Naive thymus-derived CD4-positive, alpha-beta T cell (primary cell): ENCODE measurements at regions not wholly inside any gene's neighbourhood (a gene's known extent, or its start where the extent isn't known, plus 50 kb on each side); places are given as distances from the start of the nearest gene placed in this dataset.

Source experiments
- ATAC-seq: fragments of 150-1000 bp; cut with Tn5 transposase; 2 replicates; pipeline ENCODE4 v1.10.0; 2021; ENCODE audit warnings: mild to moderate bottlenecking, moderate library complexity
- CTCF ChIA-PET: fragments of 350-600 bp; sonication (Branson Sonifier 250); formaldehyde crosslinking; loops from one replicate; lab custom pipeline; 2021; ENCODE audit warnings: antibody characterized with exemption; lab: Charles Lee
- POLR2A ChIA-PET: fragments of 350-600 bp; sonication (Branson Sonifier 250); formaldehyde crosslinking; loops from one replicate; lab custom pipeline; 2021; ENCODE audit warnings: antibody characterized with exemption, inconsistent platforms; lab: Charles Lee
- DNase-seq, 9 donors: peaks; one replicate each; pipeline versions ENCODE4 v3.0.0 to v3.0.0-alpha.2; 2020 to 2022; ENCODE audit warnings: mixed read lengths in 1 of 9
- H3K27ac ChIP-seq: one replicate; pipeline ENCODE4 v1.7.0; 2013; ENCODE audit warnings: mild to moderate bottlenecking, low read depth, low read length, moderate library complexity
- H3K27me3 ChIP-seq, 2 donors: one replicate each; pipeline ENCODE4 v1.7.0; 2013; ENCODE audit warnings: low read length in 2 of 2, mild to moderate bottlenecking in 2 of 2, moderate library complexity in 2 of 2; ENCODE audit not compliant: control insufficient read depth in 2 of 2, insufficient read depth in 2 of 2
- H3K36me3 ChIP-seq, 3 experiments: 1 replicate in 2 of 3; 2 replicates in 1 of 3; pipeline ENCODE4 v1.7.0; 2013; ENCODE audit warnings: low read length in 3 of 3, mild to moderate bottlenecking in 3 of 3, moderate library complexity in 1 of 3; ENCODE audit not compliant: insufficient read depth in 3 of 3, control insufficient read depth in 2 of 3
- H3K4me1 ChIP-seq, 2 donors: one replicate each; pipeline ENCODE4 v1.7.0; 2013; ENCODE audit warnings: low read length in 2 of 2, mild to moderate bottlenecking in 2 of 2, moderate library complexity in 1 of 2; ENCODE audit not compliant: control insufficient read depth in 2 of 2, insufficient read depth in 2 of 2
- H3K4me3 ChIP-seq: 2 replicates; pipeline ENCODE4 v1.7.0; 2013; ENCODE audit warnings: mild to moderate bottlenecking, low read length
- H3K9me3 ChIP-seq, 3 experiments: 1 replicate in 2 of 3; 2 replicates in 1 of 3; pipeline ENCODE4 v1.7.0; 2013; ENCODE audit warnings: low read length in 3 of 3; ENCODE audit not compliant: control insufficient read depth in 2 of 3
- H3K27ac Mint-ChIP-seq, 9 donors: one replicate each; pipeline ENCODE4 v1.8.0; 2020 to 2022; ENCODE audit warnings: mixed read lengths in 9 of 9, mild to moderate bottlenecking in 8 of 9, moderate library complexity in 5 of 9, inconsistent platforms in 2 of 9
- H3K27me3 Mint-ChIP-seq, 5 donors: one replicate each; pipeline ENCODE4 v1.8.0; 2021 to 2022; ENCODE audit warnings: mixed read lengths in 5 of 5, mild to moderate bottlenecking in 1 of 5
- H3K36me3 Mint-ChIP-seq, 5 donors: one replicate each; pipeline ENCODE4 v1.8.0; 2020 to 2022; ENCODE audit warnings: mixed read lengths in 5 of 5, mild to moderate bottlenecking in 3 of 5, inconsistent platforms in 1 of 5
- H3K4me1 Mint-ChIP-seq, 7 donors: one replicate each; pipeline ENCODE4 v1.8.0; 2020 to 2022; ENCODE audit warnings: mixed read lengths in 7 of 7, mild to moderate bottlenecking in 3 of 7, inconsistent platforms in 1 of 7
- H3K4me3 Mint-ChIP-seq, 10 donors: one replicate each; pipeline ENCODE4 v1.8.0; 2020 to 2022; ENCODE audit warnings: mild to moderate bottlenecking in 10 of 10, mixed read lengths in 10 of 10, moderate library complexity in 6 of 10, inconsistent platforms in 2 of 10
- H3K9me3 Mint-ChIP-seq, 11 donors: one replicate each; pipeline ENCODE4 v1.8.0; 2020 to 2022; ENCODE audit warnings: mixed read lengths in 11 of 11, mild to moderate bottlenecking in 4 of 11, inconsistent platforms in 1 of 11, moderate library complexity in 1 of 11
- intact Hi-C, 2 donors: fragments of 100-400 bp; cut with micrococcal nuclease; formaldehyde crosslinking; loops; one replicate each; pipeline ENCODE4 v1.15.1; 2023

- Histone ChIP-seq H3K4me3 (no peak overlapping the region), H3K27ac (no peak overlapping the region), H3K4me1 (peaks cover 0 to 16% of the 10 kb centered on the region in 2 donors), H3K36me3 (no peaks in the 10 kb centered on the region), H3K27me3 (no peaks in the 10 kb centered on the region), H3K9me3 (no peaks in the 10 kb centered on the region)
- no peak for ATAC-seq
- peaks cover 0 to 8% (median 0%) of the 10 kb centered on the region in 7 donors for H3K4me1 Mint-ChIP-seq
- H3K27ac Mint-ChIP-seq, result no peak overlapping the region
- no peak overlapping the region for H3K4me3 Mint-ChIP-seq
- intact Hi-C loops, result no loop called here
- H3K27me3 Mint-ChIP-seq, result peaks cover 0 to 9% (median 4%) of the 10 kb centered on the region in 5 donors
- DNase-seq, result no peak
- ChIA-PET CTCF (no interaction called here), POLR2A (no interaction called here)
- H3K9me3 Mint-ChIP-seq, result peaks cover 0 to 2% (median 0%) of the 10 kb centered on the region in 11 donors
- H3K36me3 Mint-ChIP-seq, result no peaks in the 10 kb centered on the region
Observed at GRCh38 chr22:48181263-48181955, 1419.0 kb downstream of the TBC1D22A start.

- no peaks in the 10 kb centered on the region for H3K36me3 Mint-ChIP-seq
- H3K4me1 ChIP-seq, result peaks cover 0 to 10% of the 10 kb centered on the region in 2 donors
- no peak overlapping the region for H3K27ac Mint-ChIP-seq
- H3K27ac ChIP-seq, result no peak overlapping the region
- peaks cover 0 to 4% (median 0%) of the 10 kb centered on the region in 7 donors for H3K4me1 Mint-ChIP-seq
- peaks cover 0 to 4% (median 0%) of the 10 kb centered on the region in 11 donors for H3K9me3 Mint-ChIP-seq
- ChIA-PET CTCF (no interaction called here), POLR2A (no interaction called here)
- no peak overlapping the region for H3K4me3 Mint-ChIP-seq
- H3K9me3 ChIP-seq, result no peaks in the 10 kb centered on the region
- H3K4me3 ChIP-seq, result no peak overlapping the region
- peaks cover 0 to 9% (median 0%) of the 10 kb centered on the region in 5 donors for H3K27me3 Mint-ChIP-seq
- intact Hi-C loops, result no loop called here
- H3K27me3 ChIP-seq, result no peaks in the 10 kb centered on the region
- DNase-seq (no peak), ATAC-seq (no peak)
- no peaks in the 10 kb centered on the region for H3K36me3 ChIP-seq
Observed at GRCh38 chr22:48180631-48181030, 1418.2 kb downstream of the TBC1D22A start.

- intact Hi-C loops, result no loop called here
- no peak overlapping the region for H3K4me3 Mint-ChIP-seq
- ChIA-PET POLR2A (no interaction called here), CTCF (no interaction called here)
- Histone ChIP-seq H3K4me1 (peaks cover 0 to 2% of the 10 kb centered on the region in 2 donors), H3K9me3 (no peaks in the 10 kb centered on the region), H3K36me3 (no peaks in the 10 kb centered on the region), H3K27ac (no peak overlapping the region), H3K27me3 (no peaks in the 10 kb centered on the region), H3K4me3 (no peak overlapping the region)
- DNase-seq (no peak), ATAC-seq (no peak)
- H3K9me3 Mint-ChIP-seq, result peaks cover 0 to 8% (median 0%) of the 10 kb centered on the region in 11 donors
- no peak overlapping the region for H3K27ac Mint-ChIP-seq
- no peaks in the 10 kb centered on the region for H3K4me1 Mint-ChIP-seq
- H3K27me3 Mint-ChIP-seq, result peaks cover 0 to 9% (median 5%) of the 10 kb centered on the region in 5 donors
- no peaks in the 10 kb centered on the region for H3K36me3 Mint-ChIP-seq
Observed at GRCh38 chr22:48179571-48180546, 1417.4 kb downstream of the TBC1D22A start.

DNA sequence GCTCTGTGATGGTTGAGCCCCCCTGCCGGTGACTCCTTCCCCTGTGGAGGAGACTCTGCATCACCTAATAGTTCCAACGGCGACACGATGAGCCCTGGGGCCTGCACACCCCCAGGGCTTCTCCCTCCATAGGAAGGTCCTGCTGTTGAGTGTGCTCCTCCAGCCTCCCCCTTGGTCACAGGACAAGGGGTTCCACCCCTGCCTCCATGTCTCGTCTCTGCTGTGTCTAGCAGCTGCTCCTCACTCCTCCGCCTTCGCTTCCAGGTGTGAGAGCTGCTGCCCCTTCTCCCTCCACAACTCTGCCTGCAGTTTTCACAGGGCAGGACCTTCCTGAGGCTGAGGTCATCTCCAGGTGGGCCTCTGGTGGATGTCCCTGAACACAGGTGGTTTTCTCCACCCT is 1416.1 kb downstream of the TBC1D22A start:
- H3K9me3 Mint-ChIP-seq, result peaks cover 0 to 8% (median 0%) of the 10 kb centered on the region in 11 donors
- no peaks in the 10 kb centered on the region for H3K4me1 Mint-ChIP-seq
- H3K4me1 ChIP-seq, result no peaks in the 10 kb centered on the region
- ATAC-seq, result no peak
- H3K4me3 Mint-ChIP-seq, result no peak overlapping the region
- H3K27me3 ChIP-seq, result no peaks in the 10 kb centered on the region
- H3K27ac Mint-ChIP-seq, result no peak overlapping the region
- H3K36me3 ChIP-seq, result no peaks in the 10 kb centered on the region
- ChIA-PET CTCF (no interaction called here), POLR2A (no interaction called here)
- intact Hi-C loops, result no loop called here
- peaks cover 0 to 9% (median 6%) of the 10 kb centered on the region in 5 donors for H3K27me3 Mint-ChIP-seq
- H3K9me3 ChIP-seq, result no peaks in the 10 kb centered on the region
- no peak overlapping the region for H3K4me3 ChIP-seq
- H3K36me3 Mint-ChIP-seq, result no peaks in the 10 kb centered on the region
- no peak overlapping the region for H3K27ac ChIP-seq
- no peak for DNase-seq

GRCh38 chr22:48177631-48178030 is 1415.2 kb downstream of the TBC1D22A start:
- Mint-ChIP-seq H3K9me3 (peaks cover 0 to 8% (median 0%) of the 10 kb centered on the region in 11 donors), H3K27me3 (peaks cover 0 to 10% (median 6%) of the 10 kb centered on the region in 5 donors), H3K4me3 (no peak overlapping the region), H3K27ac (no peak overlapping the region), H3K4me1 (no peaks in the 10 kb centered on the region), H3K36me3 (no peaks in the 10 kb centered on the region)
- no peaks in the 10 kb centered on the region for H3K36me3 ChIP-seq
- no peak overlapping the region for H3K4me3 ChIP-seq
- DNase-seq, result no peak
- ATAC-seq, result no peak
- H3K9me3 ChIP-seq, result no peaks in the 10 kb centered on the region
- H3K27me3 ChIP-seq, result no peaks in the 10 kb centered on the region
- CTCF ChIA-PET, result no interaction called here
- no peak overlapping the region for H3K27ac ChIP-seq
- POLR2A ChIA-PET, result no interaction called here
- no peaks in the 10 kb centered on the region for H3K4me1 ChIP-seq
- intact Hi-C loops, result no loop called here

- no peak overlapping the region for H3K4me3 Mint-ChIP-seq
- Histone ChIP-seq H3K4me1 (no peaks in the 10 kb centered on the region), H3K27ac (no peak overlapping the region), H3K36me3 (no peaks in the 10 kb centered on the region), H3K27me3 (no peaks in the 10 kb centered on the region), H3K4me3 (no peak overlapping the region), H3K9me3 (no peaks in the 10 kb centered on the region)
- intact Hi-C loops, result no loop called here
- H3K36me3 Mint-ChIP-seq, result no peaks in the 10 kb centered on the region
- ChIA-PET POLR2A (no interaction called here), CTCF (no interaction called here)
- ATAC-seq, result no peak
- no peak overlapping the region for H3K27ac Mint-ChIP-seq
- no peaks in the 10 kb centered on the region for H3K4me1 Mint-ChIP-seq
- no peak for DNase-seq
- peaks cover 0 to 8% (median 0%) of the 10 kb centered on the region in 11 donors for H3K9me3 Mint-ChIP-seq
- H3K27me3 Mint-ChIP-seq, result peaks cover 0 to 27% (median 0%) of the 10 kb centered on the region in 5 donors
Observed at GRCh38 chr22:48175721-48176120, 1413.3 kb downstream of the TBC1D22A start.
